ENCODE measurements at regions not wholly inside any gene's neighbourhood (a gene's known extent, or its start where the extent isn't known, plus 50 kb on each side); places are given as distances from the start of the nearest gene placed in this dataset.
"Not testable (repeated sequence)": the region's sequence is repeated elsewhere in the genome, so short reads cannot be mapped to it uniquely, and the experiment has no call there.

GRCh38 chr5:157971571-157972216 is 112.7 kb upstream of the CLINT1 start:
- no peak for DNase-seq (ENCODE audit: low read depth)

GRCh38 chr5:157968570-157968969 is 109.6 kb upstream of the CLINT1 start:
- not testable (repeated sequence) for DNase-seq (ENCODE audit: low read depth)

- DNase-seq (ENCODE audit: low read depth) = no peak
These were observed 107.0 kb upstream of the CLINT1 start for GRCh38 chr5:157965989-157966388.

GRCh38 chr5:157965040-157965678 is 106.2 kb upstream of the CLINT1 start:
- DNase-seq (ENCODE audit: low read depth) = no peak

GRCh38 chr5:157963761-157964160 is 104.8 kb upstream of the CLINT1 start:
- DNase-seq (ENCODE audit: low read depth) = no peak

- DNase-seq (ENCODE audit: low read depth) = no peak
These were observed 104.3 kb upstream of the CLINT1 start for GRCh38 chr5:157963244-157963643.

GRCh38 chr5:157962686-157963085 is 103.7 kb upstream of the CLINT1 start:
- not testable (repeated sequence) for DNase-seq (ENCODE audit: low read depth)

GRCh38 chr5:157961896-157962590 is 103.1 kb upstream of the CLINT1 start:
- DNase-seq (ENCODE audit: low read depth) = no peak

GRCh38 chr5:157961176-157961575 is 102.2 kb upstream of the CLINT1 start:
- DNase-seq (ENCODE audit: low read depth) = no peak

GRCh38 chr5:157959370-157959769 is 100.4 kb upstream of the CLINT1 start:
- DNase-seq (ENCODE audit: low read depth) = no peak

GRCh38 chr5:157956271-157956885 is 97.4 kb upstream of the CLINT1 start:
- no peak for DNase-seq (ENCODE audit: low read depth)

GRCh38 chr5:157955541-157956172 is 96.7 kb upstream of the CLINT1 start:
- no peak for DNase-seq (ENCODE audit: low read depth)

- DNase-seq (ENCODE audit: low read depth) = no peak
These were observed 93.4 kb upstream of the CLINT1 start for GRCh38 chr5:157952374-157952685.

- DNase-seq (ENCODE audit: low read depth) = no peak
These were observed 92.9 kb upstream of the CLINT1 start for GRCh38 chr5:157951673-157952373.

GRCh38 chr5:157949520-157949919 is 90.6 kb upstream of the CLINT1 start:
- no peak for DNase-seq (ENCODE audit: low read depth)

GRCh38 chr5:157948738-157949410 is 89.9 kb upstream of the CLINT1 start:
- peak; percentile 47 for DNase-seq (ENCODE audit: low read depth)

GRCh38 chr5:157947156-157947555 is 88.2 kb upstream of the CLINT1 start:
- DNase-seq (ENCODE audit: low read depth) = no peak

GRCh38 chr5:157945822-157946221 is 86.9 kb upstream of the CLINT1 start:
- DNase-seq (ENCODE audit: low read depth) = not testable (repeated sequence)

- DNase-seq (ENCODE audit: low read depth) = no peak
These were observed 86.0 kb upstream of the CLINT1 start for GRCh38 chr5:157944938-157945337.

- DNase-seq (ENCODE audit: low read depth) = no peak
These were observed 85.2 kb upstream of the CLINT1 start for GRCh38 chr5:157944077-157944633.

- no peak for DNase-seq (ENCODE audit: low read depth)
These were observed 83.7 kb upstream of the CLINT1 start for GRCh38 chr5:157942595-157942994.
